Right lobe of liver (tissue), 6 donors: ENCODE measurements at regions not wholly inside any gene's neighbourhood (a gene's known extent, or its start where the extent isn't known, plus 50 kb on each side); places are given as distances from the start of the nearest gene placed in this dataset.

Source experiments
- ATAC-seq, 4 donors: fragments of 200-7000 bp; cut with Tn5 transposase; one replicate each; pipeline ENCODE4 v1.9.1; 2020; ENCODE audit warnings: mild to moderate bottlenecking in 4 of 4, moderate library complexity in 4 of 4
- DNase-seq, 3 donors: peaks; one replicate each; pipeline ENCODE4 v3.0.0-alpha.2; 2020
- H3K27ac ChIP-seq, 3 donors: fragments of 200-600 bp; one replicate each; pipeline ENCODE4 v1.8.0; 2022
- H3K27me3 ChIP-seq, 2 donors: fragments of 200-600 bp; one replicate each; pipeline ENCODE4 v1.8.0; 2022
- H3K36me3 ChIP-seq, 4 donors: fragments of 200-600 bp; sonication (generic) in 1 of 4; one replicate each; pipeline versions ENCODE4 v1.5.1 to v1.8.0; 2017 to 2022; ENCODE audit warnings: control low read depth in 1 of 4
- H3K4me1 ChIP-seq, 4 donors: fragments of 200-600 bp; sonication (generic) in 1 of 4; one replicate each; pipeline versions ENCODE4 v1.5.1 to v1.8.0; 2017 to 2022; ENCODE audit warnings: control low read depth in 1 of 4
- H3K4me3 ChIP-seq, 3 donors: fragments of 200-600 bp; one replicate each; pipeline ENCODE4 v1.8.0; 2022
- H3K9me3 ChIP-seq, 4 donors: fragments of 200-600 bp; sonication (generic) in 1 of 4; one replicate each; pipeline versions ENCODE4 v1.5.1 to v1.8.0; 2017 to 2022; ENCODE audit warnings: control low read depth in 1 of 4
- POLR2A ChIP-seq: fragments of 450-650 bp; IDR thresholded peaks from one replicate; pipeline ENCODE4 v1.6.1; 2017; ENCODE audit warnings: antibody characterized with exemption, mild to moderate bottlenecking
- WGBS: methylation state at CpG from one replicate; pipeline ENCODE4 v1.1.6; 2018; ENCODE audit warnings: low coverage, low lambda C conversion rate; ENCODE audit not compliant: insufficient coverage; ENCODE audit errors: missing lambda C conversion rate; 5-methylcytosine and 5-hydroxymethylcytosine counted together
- intact Hi-C, 2 donors: fragments of 100-400 bp; cut with DNase I; formaldehyde crosslinking; loops; one replicate each; pipeline versions ENCODE4 v1.11.2 to v1.14.1; 2022
- TF ChIP-seq, protein P1 (sequence below), 4 donors: fragments of 200-600 bp in 3 of 4; fragments of 450-650 bp in 1 of 4; IDR thresholded peaks; one replicate each; pipeline versions ENCODE4 v1.5.1 to v1.8.0; 2016 to 2022; ENCODE audit warnings: antibody characterized with exemption in 4 of 4, mild to moderate bottlenecking in 2 of 4
- donor health status: DM: no; HTN: yes; CAD: no.
- donor health status: DM: no; HTN: no; CAD: no.
- donor health status: DM: no; HTN: no; CAD: no.
- donor health status: DM: no; HTN: yes; CAD: no.
- donor health status: DM: no; HTN: yes; CAD: no.

DNA sequence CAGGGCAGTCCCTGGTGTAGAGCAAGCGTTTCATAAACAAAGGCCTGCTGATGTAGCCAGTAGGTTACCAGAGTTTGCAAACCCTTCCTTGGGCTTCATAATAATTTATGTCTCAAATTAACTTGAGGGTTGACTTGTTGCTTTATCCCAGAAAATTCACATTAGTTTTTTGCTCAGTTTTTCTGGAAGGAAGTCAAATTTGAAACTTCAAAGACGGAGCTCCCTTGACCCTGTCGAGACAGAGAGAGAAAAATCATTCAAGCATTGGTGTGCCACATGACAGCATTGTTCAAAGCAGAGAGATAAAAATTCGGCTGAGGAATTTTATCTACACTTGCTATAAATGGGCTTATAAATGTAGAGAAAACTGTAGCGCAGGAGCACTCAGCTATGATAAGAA is 627.7 kb downstream of the TNS3 start:
- ATAC-seq, result no peak
- Histone ChIP-seq H3K9me3 (no peaks in the 10 kb centered on the region), H3K4me1 (no peaks in the 10 kb centered on the region), H3K36me3 (no peaks in the 10 kb centered on the region), H3K4me3 (no peak overlapping the region), H3K27me3 (no peaks in the 10 kb centered on the region), H3K27ac (no peak overlapping the region)
- no peak for DNase-seq
- no peak for TF ChIP-seq POLR2A
- TF ChIP-seq, protein P1, sequence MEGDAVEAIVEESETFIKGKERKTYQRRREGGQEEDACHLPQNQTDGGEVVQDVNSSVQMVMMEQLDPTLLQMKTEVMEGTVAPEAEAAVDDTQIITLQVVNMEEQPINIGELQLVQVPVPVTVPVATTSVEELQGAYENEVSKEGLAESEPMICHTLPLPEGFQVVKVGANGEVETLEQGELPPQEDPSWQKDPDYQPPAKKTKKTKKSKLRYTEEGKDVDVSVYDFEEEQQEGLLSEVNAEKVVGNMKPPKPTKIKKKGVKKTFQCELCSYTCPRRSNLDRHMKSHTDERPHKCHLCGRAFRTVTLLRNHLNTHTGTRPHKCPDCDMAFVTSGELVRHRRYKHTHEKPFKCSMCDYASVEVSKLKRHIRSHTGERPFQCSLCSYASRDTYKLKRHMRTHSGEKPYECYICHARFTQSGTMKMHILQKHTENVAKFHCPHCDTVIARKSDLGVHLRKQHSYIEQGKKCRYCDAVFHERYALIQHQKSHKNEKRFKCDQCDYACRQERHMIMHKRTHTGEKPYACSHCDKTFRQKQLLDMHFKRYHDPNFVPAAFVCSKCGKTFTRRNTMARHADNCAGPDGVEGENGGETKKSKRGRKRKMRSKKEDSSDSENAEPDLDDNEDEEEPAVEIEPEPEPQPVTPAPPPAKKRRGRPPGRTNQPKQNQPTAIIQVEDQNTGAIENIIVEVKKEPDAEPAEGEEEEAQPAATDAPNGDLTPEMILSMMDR (IDR thresholded peaks at IDR 0.05), result no peak
- intact Hi-C loops, result no loop called here
- WGBS, result 35% methylated on average over 5 of the region's 5 CpGs

DNA sequence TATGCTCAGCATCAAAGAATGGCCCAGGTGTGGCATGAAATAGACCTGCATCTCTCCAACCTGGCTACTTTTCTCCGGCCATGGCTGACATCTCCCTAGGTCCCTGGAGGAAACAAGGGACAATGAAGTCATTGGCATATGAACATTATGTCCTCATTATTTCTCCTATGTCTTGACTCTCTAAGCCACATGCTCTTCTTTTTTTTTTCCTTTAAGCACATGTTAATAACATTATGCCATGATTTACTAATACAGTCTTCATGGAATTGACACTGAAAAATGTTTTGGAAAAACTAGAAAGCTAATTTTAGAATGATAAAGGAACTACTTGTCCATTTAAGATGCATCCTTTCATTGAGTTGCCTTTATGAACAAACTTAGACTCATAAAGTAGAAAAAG is 628.9 kb downstream of the TNS3 start:
- Histone ChIP-seq H3K27ac (no peak overlapping the region), H3K4me1 (no peaks in the 10 kb centered on the region), H3K27me3 (no peaks in the 10 kb centered on the region), H3K36me3 (no peaks in the 10 kb centered on the region), H3K9me3 (no peaks in the 10 kb centered on the region), H3K4me3 (no peak overlapping the region)
- ATAC-seq, result no peak
- intact Hi-C loops, result no loop called here
- no peak for TF ChIP-seq POLR2A
- TF ChIP-seq, protein P1 (IDR thresholded peaks at IDR 0.05), result no peak
- DNase-seq, result no peak
- 56% methylated on average over 1 of the region's 1 CpG for WGBS

DNA sequence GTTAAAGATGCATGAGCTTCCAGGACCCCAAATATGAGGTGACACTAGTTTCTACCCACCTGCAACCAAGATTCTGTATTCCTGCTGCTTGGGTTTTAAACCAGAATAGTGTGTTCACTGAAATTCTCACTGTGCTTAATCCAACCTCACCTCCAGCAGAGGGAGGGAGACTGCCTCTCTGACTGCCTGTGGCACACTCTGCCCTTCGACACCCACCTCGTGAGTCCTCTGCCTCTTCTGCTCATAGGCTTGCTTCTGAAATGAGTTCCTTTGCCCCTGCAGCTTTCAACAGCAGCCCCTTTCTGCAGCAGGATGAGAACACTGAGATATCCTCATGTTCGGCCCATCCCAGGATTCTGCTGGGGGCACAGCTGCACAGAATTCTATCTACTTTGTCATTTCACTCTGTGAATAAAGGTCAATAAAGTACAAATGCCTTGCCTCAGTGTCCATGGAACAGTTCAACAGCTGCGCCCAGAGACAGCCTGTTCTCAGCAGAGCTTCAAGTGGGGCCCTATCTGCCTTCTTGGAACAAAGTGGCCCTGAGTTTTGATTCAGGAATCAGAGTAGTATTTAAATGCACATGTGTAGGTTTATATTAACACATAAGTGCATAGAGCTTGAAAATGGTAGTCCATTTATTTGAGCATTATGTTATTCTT is 632.5 kb downstream of the TNS3 start:
- H3K4me1 ChIP-seq, result no peaks in the 10 kb centered on the region
- intact Hi-C loops, result no loop called here
- no peak for ATAC-seq
- TF ChIP-seq POLR2A, result no peak
- TF ChIP-seq, protein P1 (IDR thresholded peaks at IDR 0.05), result no peak
- no peak overlapping the region for H3K4me3 ChIP-seq
- H3K9me3 ChIP-seq, result no peaks in the 10 kb centered on the region
- H3K27me3 ChIP-seq, result no peaks in the 10 kb centered on the region
- H3K27ac ChIP-seq, result no peak overlapping the region
- no peaks in the 10 kb centered on the region for H3K36me3 ChIP-seq
- WGBS, result 70% methylated on average over 4 of the region's 4 CpGs
- DNase-seq, result no peak

DNA sequence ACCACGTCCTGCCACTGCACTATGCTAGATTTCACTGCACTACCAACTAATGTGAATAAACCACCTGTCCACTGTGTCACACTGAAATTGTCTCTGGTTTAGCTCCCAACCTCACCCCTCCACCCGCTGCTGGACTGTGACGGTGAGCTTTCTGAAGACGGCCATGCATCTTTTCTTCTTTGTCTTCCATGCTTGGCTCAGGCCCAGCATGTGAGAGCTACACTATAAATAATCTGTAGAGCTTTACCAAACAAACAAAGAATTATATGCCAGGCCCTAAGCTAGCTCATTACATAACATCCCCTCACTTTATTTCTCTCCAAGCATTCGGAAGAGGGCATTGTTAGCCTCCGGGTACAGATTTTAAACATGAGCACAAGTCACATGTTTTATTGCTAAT is 633.2 kb downstream of the TNS3 start:
- Histone ChIP-seq H3K4me1 (no peaks in the 10 kb centered on the region), H3K27ac (no peak overlapping the region), H3K4me3 (no peak overlapping the region), H3K27me3 (no peaks in the 10 kb centered on the region), H3K9me3 (no peaks in the 10 kb centered on the region), H3K36me3 (no peaks in the 10 kb centered on the region)
- WGBS, result 89% methylated on average over 6 of the region's 6 CpGs
- no peak for TF ChIP-seq POLR2A
- TF ChIP-seq, protein P1 (IDR thresholded peaks at IDR 0.05), result no peak
- ATAC-seq, result no peak
- DNase-seq, result no peak
- intact Hi-C loops, result no loop called here

DNA sequence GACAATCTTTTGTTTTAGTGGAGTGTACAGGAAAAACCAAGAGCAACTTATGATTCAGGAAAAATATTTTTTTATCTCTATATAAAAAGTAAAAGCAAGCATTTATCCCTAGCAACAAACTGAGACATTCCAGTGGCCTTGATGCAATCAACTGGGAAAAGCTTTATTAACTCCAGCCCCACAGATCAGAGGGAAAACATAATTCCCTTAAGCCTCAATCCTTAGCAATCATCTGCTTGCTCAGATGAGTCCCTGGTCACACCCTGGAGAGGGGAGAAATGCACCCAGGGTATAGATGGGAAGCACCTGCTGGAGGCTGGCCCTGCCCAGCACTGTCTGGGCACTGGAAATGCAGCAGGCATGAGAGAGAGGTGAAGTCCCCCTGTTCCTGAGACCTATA is 636.6 kb downstream of the TNS3 start:
- intact Hi-C loops, result no loop called here
- H3K36me3 ChIP-seq, result no peaks in the 10 kb centered on the region
- TF ChIP-seq, protein P1 (IDR thresholded peaks at IDR 0.05), result no peak
- TF ChIP-seq POLR2A, result no peak
- DNase-seq (no peak), ATAC-seq (no peak)
- no peaks in the 10 kb centered on the region for H3K4me1 ChIP-seq
- no peak overlapping the region for H3K27ac ChIP-seq
- H3K4me3 ChIP-seq, result no peak overlapping the region
- H3K27me3 ChIP-seq, result no peaks in the 10 kb centered on the region
- no peaks in the 10 kb centered on the region for H3K9me3 ChIP-seq
